MM.1S (cell line): ENCODE measurements at regions not wholly inside any gene's neighbourhood (a gene's known extent, or its start where the extent isn't known, plus 50 kb on each side); places are given as distances from the start of the nearest gene placed in this dataset.

Source experiments
- DNase-seq: peaks from one replicate; pipeline ENCODE4 v3.0.0-alpha.2; 2015
- H2AFZ ChIP-seq: fragments of 300-600 bp; sonication (generic); 2 replicates; pipeline ENCODE4 v1.6.0; 2016; ENCODE audit warnings: antibody characterized with exemption, low read length
- H3F3A ChIP-seq: fragments of 300-600 bp; sonication (generic); 2 replicates; pipeline ENCODE4 v1.6.1; 2016; ENCODE audit warnings: mild to moderate bottlenecking, antibody characterized with exemption, low read length, moderate library complexity, mixed read lengths; ENCODE audit not compliant: insufficient read depth
- H3K27ac ChIP-seq: fragments of 300-600 bp; sonication (generic); 2 replicates; pipeline ENCODE4 v1.5.1; 2016; ENCODE audit warnings: mild to moderate bottlenecking, low read length
- H3K27me3 ChIP-seq: fragments of 300-600 bp; sonication (generic); replicated peaks from 2 replicates; pipeline ENCODE4 v1.6.0; 2016; ENCODE audit warnings: low read length; ENCODE audit not compliant: insufficient read depth
- H3K36me3 ChIP-seq: fragments of 300-600 bp; sonication (generic); replicated peaks from 2 replicates; pipeline ENCODE4 v1.6.1; 2016; ENCODE audit warnings: mild to moderate bottlenecking, low read length, mixed read lengths; ENCODE audit not compliant: insufficient read depth
- H3K4me1 ChIP-seq: fragments of 300-600 bp; sonication (generic); 2 replicates; pipeline ENCODE4 v1.6.1; 2016; ENCODE audit warnings: low read length, mixed read lengths
- H3K4me2 ChIP-seq: fragments of 300-600 bp; sonication (generic); 2 replicates; pipeline ENCODE4 v1.6.0; 2016; ENCODE audit warnings: low read depth, low read length
- H3K4me3 ChIP-seq: fragments of 300-600 bp; sonication (generic); 2 replicates; pipeline ENCODE4 v1.5.1; 2016; ENCODE audit warnings: low read length, mixed read lengths
- H3K79me2 ChIP-seq: fragments of 300-600 bp; sonication (generic); 2 replicates; pipeline ENCODE4 v1.6.1; 2016; ENCODE audit warnings: mixed run types, low read length, mixed read lengths
- H3K9ac ChIP-seq: fragments of 300-600 bp; sonication (generic); 2 replicates; pipeline ENCODE4 v1.6.1; 2016; ENCODE audit warnings: low read length, mixed read lengths
- H3K9me2 ChIP-seq: fragments of 300-600 bp; sonication (generic); replicated peaks from 2 replicates; pipeline ENCODE4 v1.6.1; 2016; ENCODE audit warnings: mild to moderate bottlenecking, low read length, mixed read lengths; ENCODE audit not compliant: insufficient read depth
- H3K9me3 ChIP-seq: fragments of 300-600 bp; sonication (generic); replicated peaks from 2 replicates; pipeline ENCODE4 v1.6.1; 2016; ENCODE audit warnings: mild to moderate bottlenecking, low read length, mixed read lengths; ENCODE audit not compliant: insufficient read depth
- H4K20me1 ChIP-seq: fragments of 300-600 bp; sonication (generic); 2 replicates; pipeline ENCODE4 v1.6.1; 2016; ENCODE audit warnings: mild to moderate bottlenecking, low read length, moderate library complexity, mixed read lengths; ENCODE audit not compliant: insufficient read depth
- EZH2 ChIP-seq: fragments of 300-600 bp; sonication (generic); optimal IDR thresholded peaks from 2 replicates; pipeline ENCODE3; 2017; ENCODE audit warnings: low read depth, mild to moderate bottlenecking, antibody characterized with exemption, low read length, mixed read lengths
- EZH2phosphoT487 ChIP-seq: fragments of 300-600 bp; sonication (generic); IDR thresholded peaks from 2 replicates; pipeline ENCODE4 v1.6.1; 2018; ENCODE audit warnings: antibody characterized with exemption, low read length
- TF ChIP-seq, protein P1 (sequence below): fragments of 300-600 bp; sonication (generic); IDR thresholded peaks from 2 replicates; pipeline ENCODE4 v1.5.1; 2016; ENCODE audit warnings: antibody characterized with exemption, low read length, mixed read lengths

DNA sequence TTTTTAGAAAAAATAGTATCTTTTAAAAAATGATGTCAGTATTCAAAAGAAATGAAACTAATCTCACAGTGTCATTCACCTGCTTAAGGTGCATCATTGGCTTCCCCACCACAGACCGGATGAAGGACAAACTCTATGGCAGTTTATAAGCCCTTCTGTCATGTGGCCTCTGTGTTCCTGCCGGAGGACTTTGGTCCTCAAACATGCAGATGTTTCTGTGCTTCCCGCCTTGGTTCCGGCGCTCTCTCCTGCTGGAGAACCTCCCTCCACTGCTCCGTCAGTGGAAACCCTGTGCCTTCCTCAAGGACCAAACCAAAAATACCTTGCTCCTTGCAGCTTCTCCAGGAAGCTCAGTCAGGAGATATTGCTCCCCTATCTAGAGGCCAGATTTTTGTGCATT lies 326.3 kb downstream of the UACA start:
- no peaks in the 10 kb centered on the region for H3K36me3 ChIP-seq
- H2AFZ ChIP-seq = no peak overlapping the region
- no peak for DNase-seq
- peak overlapping the region; percentile 86; the same call in 1 of the 2 replicates for H3K4me2 ChIP-seq
- H3K9me3 ChIP-seq = no peaks in the 10 kb centered on the region
- no peaks in the 10 kb centered on the region for H3K9me2 ChIP-seq
- H3F3A ChIP-seq = peaks cover 37% of the 10 kb centered on the region
- H4K20me1 ChIP-seq = no peaks in the 10 kb centered on the region
- H3K27me3 ChIP-seq = no peaks in the 10 kb centered on the region
- peak overlapping the region; percentile 93; the same call in 1 of the 2 replicates for H3K27ac ChIP-seq
- no peak overlapping the region for H3K4me3 ChIP-seq
- TF ChIP-seq, protein P1, sequence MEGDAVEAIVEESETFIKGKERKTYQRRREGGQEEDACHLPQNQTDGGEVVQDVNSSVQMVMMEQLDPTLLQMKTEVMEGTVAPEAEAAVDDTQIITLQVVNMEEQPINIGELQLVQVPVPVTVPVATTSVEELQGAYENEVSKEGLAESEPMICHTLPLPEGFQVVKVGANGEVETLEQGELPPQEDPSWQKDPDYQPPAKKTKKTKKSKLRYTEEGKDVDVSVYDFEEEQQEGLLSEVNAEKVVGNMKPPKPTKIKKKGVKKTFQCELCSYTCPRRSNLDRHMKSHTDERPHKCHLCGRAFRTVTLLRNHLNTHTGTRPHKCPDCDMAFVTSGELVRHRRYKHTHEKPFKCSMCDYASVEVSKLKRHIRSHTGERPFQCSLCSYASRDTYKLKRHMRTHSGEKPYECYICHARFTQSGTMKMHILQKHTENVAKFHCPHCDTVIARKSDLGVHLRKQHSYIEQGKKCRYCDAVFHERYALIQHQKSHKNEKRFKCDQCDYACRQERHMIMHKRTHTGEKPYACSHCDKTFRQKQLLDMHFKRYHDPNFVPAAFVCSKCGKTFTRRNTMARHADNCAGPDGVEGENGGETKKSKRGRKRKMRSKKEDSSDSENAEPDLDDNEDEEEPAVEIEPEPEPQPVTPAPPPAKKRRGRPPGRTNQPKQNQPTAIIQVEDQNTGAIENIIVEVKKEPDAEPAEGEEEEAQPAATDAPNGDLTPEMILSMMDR = no peak
- TF ChIP-seq EZH2phosphoT487 (no peak), EZH2 (no peak)
- no peak overlapping the region for H3K9ac ChIP-seq
- H3K4me1 ChIP-seq = peaks cover 42% of the 10 kb centered on the region
- no peaks in the 10 kb centered on the region for H3K79me2 ChIP-seq

DNA sequence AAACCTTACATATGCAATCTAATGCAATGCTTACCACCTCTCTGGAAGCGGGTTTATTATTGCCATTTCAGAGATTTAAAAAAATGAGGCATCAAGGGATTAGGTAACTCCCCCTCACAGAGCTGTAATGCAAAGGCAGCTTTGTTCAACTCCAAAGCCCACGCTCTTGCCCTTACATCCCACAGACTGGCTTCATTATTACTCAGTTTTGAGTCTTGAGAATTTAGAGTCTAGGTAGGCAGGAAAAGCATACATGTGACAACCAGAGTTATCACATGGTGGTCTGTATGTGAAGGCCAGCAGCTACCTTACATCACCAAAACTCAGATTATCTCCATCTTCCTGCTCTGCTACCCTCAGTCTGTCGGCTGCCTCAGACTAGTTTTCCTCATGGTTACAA lies 326.9 kb downstream of the UACA start:
- H3K27ac ChIP-seq = peak overlapping the region; percentile 93
- TF ChIP-seq EZH2phosphoT487 = no peak
- H3K9me2 ChIP-seq = no peaks in the 10 kb centered on the region
- peak overlapping the region; percentile 34; the same call in 1 of the 2 replicates for H3K4me3 ChIP-seq
- DNase-seq = no peak
- H4K20me1 ChIP-seq = no peaks in the 10 kb centered on the region
- no peaks in the 10 kb centered on the region for H3K79me2 ChIP-seq
- H3K27me3 ChIP-seq = no peaks in the 10 kb centered on the region
- peak overlapping the region; percentile 86 for H3K4me2 ChIP-seq
- H3K36me3 ChIP-seq = no peaks in the 10 kb centered on the region
- peak overlapping the region; percentile 24; the same call in 1 of the 2 replicates for H3K9ac ChIP-seq
- H2AFZ ChIP-seq = peak overlapping the region; percentile 70
- H3F3A ChIP-seq = peaks cover 37% of the 10 kb centered on the region
- no peaks in the 10 kb centered on the region for H3K9me3 ChIP-seq
- peaks cover 42% of the 10 kb centered on the region for H3K4me1 ChIP-seq

DNA sequence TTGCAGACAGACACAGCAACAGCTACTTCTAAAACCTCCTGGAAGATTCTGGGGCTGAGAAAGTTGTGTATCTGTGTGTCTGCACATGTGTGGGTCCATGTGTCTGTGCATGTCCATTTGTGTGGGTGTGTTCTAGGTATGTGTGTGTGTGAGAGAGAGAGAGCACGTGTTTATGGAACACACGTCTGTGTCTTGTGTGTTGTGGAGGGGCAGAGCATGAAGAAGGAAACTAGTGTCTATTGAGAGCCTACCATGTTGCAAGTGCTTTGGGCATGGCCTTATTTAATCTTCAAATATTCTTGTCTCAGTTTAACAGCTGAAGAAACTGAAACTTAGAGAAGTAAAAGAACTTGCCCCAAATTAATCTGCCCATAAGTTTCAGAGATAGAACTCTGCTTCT lies 327.5 kb downstream of the UACA start:
- H3K4me2 ChIP-seq = peak overlapping the region; percentile 86
- H3K9ac ChIP-seq = peak overlapping the region; percentile 24; the same call in 1 of the 2 replicates

More for the DNA sequence above, 327.5 kb downstream of the UACA start:
- TF ChIP-seq EZH2phosphoT487 (no peak), EZH2 (no peak)
- TF ChIP-seq, protein P1 = no peak
- peaks cover 37% of the 10 kb centered on the region for H3F3A ChIP-seq
- H3K4me1 ChIP-seq = peaks cover 42% of the 10 kb centered on the region
- H3K4me3 ChIP-seq = peak overlapping the region; percentile 34; the same call in 1 of the 2 replicates
- peak overlapping the region; percentile 93 for H3K27ac ChIP-seq
- DNase-seq = peak; percentile 79
- no peaks in the 10 kb centered on the region for H3K36me3 ChIP-seq
- H3K79me2 ChIP-seq = no peaks in the 10 kb centered on the region
- no peaks in the 10 kb centered on the region for H3K27me3 ChIP-seq
- H3K9me3 ChIP-seq = no peaks in the 10 kb centered on the region
- H4K20me1 ChIP-seq = no peaks in the 10 kb centered on the region
- H3K9me2 ChIP-seq = no peaks in the 10 kb centered on the region
- 0 out of 2 replicates have a peak overlapping the region, but pooled peaks have one; percentile 70 for H2AFZ ChIP-seq
